ENCODE measurements at regions not wholly inside any gene's neighbourhood (a gene's known extent, or its start where the extent isn't known, plus 50 kb on each side); places are given as distances from the start of the nearest gene placed in this dataset.

DNA sequence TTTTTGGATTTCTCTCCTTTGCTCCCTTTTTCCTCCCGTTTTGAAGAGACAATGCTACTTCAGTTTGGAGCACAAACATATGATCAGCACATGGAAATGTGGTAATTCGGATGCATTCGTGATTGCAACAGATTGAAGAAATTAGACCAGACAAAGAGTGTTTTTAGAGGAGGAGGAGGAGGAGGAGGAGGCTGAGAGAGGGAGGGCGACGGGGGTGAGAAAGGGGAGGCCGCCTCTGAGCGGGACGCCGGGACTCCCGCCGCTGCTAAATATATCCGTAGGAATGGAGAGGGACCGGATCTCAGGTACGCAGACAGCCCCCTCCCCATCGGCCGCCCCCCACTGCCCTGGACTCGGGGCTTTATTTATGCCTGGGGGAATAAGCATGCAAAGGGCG is 179.3 kb downstream of the SEC14L1 start:
- Histone ChIP-seq H3K27me3 (no peaks in the 10 kb centered on the region), H3K9me3 (no peaks in the 10 kb centered on the region), H3K36me3 (no peaks in the 10 kb centered on the region), H3K4me1 (peaks cover 45 to 83% (median 79%) of the 10 kb centered on the region in 4 donors), H3K4me3 (peak overlapping the region; percentile 48 to 59 (median 56)), H3K27ac (replicated peaks in 1 of 4) (peak overlapping the region; percentile 90 to 96 (median 92))
- WGBS = 36% methylated on average over 18 of the region's 18 CpGs
- intact Hi-C loops (cut with DNase I) = no loop called here
- no peak for DNase-seq (ENCODE audit: extremely low spot score)
- TF ChIP-seq POLR2A (IDR thresholded peaks at IDR 0.05; ENCODE audit: low read depth) = peak; percentile 12
- TF ChIP-seq, protein P1, sequence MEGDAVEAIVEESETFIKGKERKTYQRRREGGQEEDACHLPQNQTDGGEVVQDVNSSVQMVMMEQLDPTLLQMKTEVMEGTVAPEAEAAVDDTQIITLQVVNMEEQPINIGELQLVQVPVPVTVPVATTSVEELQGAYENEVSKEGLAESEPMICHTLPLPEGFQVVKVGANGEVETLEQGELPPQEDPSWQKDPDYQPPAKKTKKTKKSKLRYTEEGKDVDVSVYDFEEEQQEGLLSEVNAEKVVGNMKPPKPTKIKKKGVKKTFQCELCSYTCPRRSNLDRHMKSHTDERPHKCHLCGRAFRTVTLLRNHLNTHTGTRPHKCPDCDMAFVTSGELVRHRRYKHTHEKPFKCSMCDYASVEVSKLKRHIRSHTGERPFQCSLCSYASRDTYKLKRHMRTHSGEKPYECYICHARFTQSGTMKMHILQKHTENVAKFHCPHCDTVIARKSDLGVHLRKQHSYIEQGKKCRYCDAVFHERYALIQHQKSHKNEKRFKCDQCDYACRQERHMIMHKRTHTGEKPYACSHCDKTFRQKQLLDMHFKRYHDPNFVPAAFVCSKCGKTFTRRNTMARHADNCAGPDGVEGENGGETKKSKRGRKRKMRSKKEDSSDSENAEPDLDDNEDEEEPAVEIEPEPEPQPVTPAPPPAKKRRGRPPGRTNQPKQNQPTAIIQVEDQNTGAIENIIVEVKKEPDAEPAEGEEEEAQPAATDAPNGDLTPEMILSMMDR (IDR thresholded peaks at IDR 0.05) = no peak
- TF ChIP-seq EP300 (IDR thresholded peaks at IDR 0.05) = no peak
- TF ChIP-seq POLR2AphosphoS5 (IDR thresholded peaks at IDR 0.05) = peak in 1 of 2 donors; percentile 5

DNA sequence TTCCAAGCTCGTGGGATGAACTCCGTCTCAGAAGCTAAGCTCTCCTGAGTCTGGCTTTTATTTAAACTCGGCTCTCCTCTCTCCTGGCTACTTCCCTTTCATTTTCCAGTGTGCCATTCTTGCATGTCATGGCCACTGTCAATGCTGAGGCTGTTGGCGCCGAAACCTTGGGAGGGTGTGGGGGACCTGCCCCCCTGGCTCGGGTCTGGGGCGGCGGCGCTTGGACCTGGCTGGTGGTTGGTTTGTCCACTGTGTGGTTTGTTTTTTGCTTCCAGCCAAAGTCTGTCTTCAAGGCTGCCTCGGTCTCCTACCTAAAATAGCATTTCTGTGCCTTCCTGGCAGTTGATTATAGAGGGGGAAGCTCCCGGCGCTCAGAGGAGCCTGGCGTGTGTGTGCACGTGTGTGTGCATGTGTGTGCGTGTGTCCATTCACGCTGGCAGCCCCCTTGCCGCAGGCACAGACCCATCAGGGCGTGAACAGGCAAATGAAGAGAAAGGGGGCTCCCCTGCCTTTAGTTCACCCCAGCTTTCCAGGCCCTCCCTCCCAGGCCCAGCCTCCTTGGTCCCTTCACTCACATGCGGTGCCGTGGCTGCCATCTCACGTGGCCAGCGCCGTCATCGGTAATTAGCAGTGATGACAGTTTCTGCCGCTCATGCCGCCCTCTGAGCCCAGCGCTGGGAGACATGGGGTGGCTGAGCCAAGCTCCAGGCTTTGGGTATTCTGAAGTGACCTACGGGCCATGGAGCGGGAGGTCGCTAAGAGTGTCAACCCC is 179.9 kb downstream of the SEC14L1 start:
- Histone ChIP-seq H3K27ac (replicated peaks in 1 of 4) (peak overlapping the region; percentile 90 to 96 (median 92)), H3K27me3 (no peaks in the 10 kb centered on the region), H3K4me1 (peaks cover 43 to 83% (median 82%) of the 10 kb centered on the region in 4 donors), H3K36me3 (no peaks in the 10 kb centered on the region), H3K9me3 (no peaks in the 10 kb centered on the region), H3K4me3 (peak overlapping the region; percentile 48 to 59 (median 56))
- DNase-seq (ENCODE audit: extremely low spot score) = no peak
- intact Hi-C loops (cut with DNase I) = no loop called here
- peak in 1 of 2 donors; percentile 40 for TF ChIP-seq POLR2AphosphoS5 (IDR thresholded peaks at IDR 0.05)
- no peak for TF ChIP-seq EP300 (IDR thresholded peaks at IDR 0.05)
- no peak for TF ChIP-seq POLR2A (IDR thresholded peaks at IDR 0.05; ENCODE audit: low read depth)
- TF ChIP-seq, protein P1 (IDR thresholded peaks at IDR 0.05) = no peak
- WGBS = 41% methylated on average over 28 of the region's 30 CpGs

DNA sequence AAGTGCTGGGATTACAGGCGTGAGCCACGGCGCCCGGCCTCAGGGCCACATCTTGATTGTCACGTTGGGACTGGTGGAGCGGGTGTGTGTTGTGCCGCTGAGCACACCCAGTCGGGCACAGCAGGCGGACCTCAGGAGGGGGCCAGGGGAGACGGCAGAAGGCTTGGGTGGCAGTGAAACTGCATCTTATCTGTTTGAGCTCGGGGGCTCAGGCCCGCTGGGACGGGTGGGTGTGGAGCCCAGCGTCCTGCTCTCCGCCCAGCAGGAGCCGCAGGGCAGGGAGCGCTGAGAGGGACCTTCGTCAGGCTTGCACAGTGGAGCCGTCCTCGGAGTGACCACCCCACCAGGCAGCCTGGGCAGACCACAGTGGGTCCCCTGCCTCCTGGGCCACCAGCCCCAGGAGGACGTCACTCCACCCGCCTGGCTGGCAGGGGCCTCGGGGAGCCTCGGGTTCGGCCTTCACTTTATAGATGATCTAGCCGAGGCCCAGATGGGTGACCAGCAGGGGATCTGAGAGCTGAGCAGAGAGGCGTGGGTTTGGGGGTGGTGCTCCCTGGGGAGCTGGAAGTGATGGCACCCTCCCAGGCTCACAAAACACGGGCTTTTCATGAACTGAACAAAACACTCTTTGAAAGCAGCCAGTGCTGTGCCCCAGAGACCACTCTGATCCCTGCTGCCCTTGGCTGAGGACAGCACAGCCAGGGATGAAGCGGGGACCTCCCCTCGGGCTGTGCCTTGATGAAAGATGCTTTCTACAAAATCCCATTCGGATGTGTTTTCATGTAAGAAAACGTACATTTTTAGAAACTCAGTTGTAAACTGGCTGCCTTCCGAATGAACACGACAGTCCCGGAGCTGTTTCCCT is 181.1 kb downstream of the SEC14L1 start:
- no peak for DNase-seq (ENCODE audit: extremely low spot score)
- TF ChIP-seq POLR2A (IDR thresholded peaks at IDR 0.05; ENCODE audit: low read depth) (no peak), EP300 (IDR thresholded peaks at IDR 0.05) (no peak), POLR2AphosphoS5 (IDR thresholded peaks at IDR 0.05) (no peak)
- TF ChIP-seq, protein P1 (IDR thresholded peaks at IDR 0.05) = no peak
- WGBS = 78% methylated on average over 11 of the region's 35 CpGs

DNA sequence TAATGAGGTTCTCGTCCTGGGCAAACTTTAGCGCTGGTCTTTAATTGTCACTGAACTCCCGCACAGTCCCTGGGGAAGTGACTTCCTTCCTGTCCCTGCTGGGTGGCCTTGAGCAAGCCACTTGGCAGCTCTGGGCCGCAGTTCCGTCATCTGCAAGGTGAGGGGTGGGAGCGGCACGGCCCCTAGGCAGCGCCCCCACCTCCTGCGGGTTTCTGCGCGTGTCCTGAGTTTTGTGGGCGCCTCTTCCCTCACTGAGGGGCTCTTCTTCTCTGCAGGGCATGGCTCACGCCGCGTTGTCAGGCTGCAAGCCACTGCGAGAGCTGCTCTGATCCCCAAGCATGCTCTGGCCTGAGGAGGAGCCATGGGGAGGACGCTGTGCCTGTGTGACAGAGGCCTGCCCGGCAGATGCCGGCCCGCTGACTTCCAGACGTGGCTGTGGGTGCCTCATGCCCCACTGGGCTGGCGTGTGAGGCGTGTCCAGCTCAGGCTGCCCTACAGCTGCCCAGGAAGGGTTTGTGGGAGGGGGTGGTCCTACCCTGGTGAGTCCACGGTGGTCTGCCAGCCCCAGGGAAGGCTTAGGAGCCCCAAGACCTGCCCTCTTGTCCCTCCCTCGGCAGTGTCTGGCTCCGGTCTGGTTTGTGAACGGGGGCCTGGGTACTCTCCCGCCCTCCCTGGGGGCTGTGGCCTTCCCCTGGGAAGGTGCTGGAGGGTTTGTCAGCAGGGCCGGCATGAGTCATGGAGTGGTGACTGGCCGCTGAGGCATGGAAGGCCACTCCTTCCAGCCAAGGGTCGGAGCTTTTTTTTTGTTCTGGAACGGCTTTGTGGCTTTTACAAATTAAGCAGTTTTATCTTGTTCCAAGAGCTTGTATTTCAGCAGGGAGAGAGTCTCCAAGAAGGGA is 182.0 kb downstream of the SEC14L1 start:
- 57% methylated on average over 15 of the region's 32 CpGs for WGBS
- peak overlapping the region; percentile 34 to 58 (median 48) for H3K4me3 ChIP-seq
- no peak for DNase-seq (ENCODE audit: extremely low spot score)
- H3K27me3 ChIP-seq = no peaks in the 10 kb centered on the region
- no peaks in the 10 kb centered on the region for H3K9me3 ChIP-seq
- H3K4me1 ChIP-seq = peaks cover 50 to 90% (median 88%) of the 10 kb centered on the region in 4 donors
- intact Hi-C loops (cut with DNase I) = no loop called here
- no peaks in the 10 kb centered on the region for H3K36me3 ChIP-seq
- TF ChIP-seq POLR2AphosphoS5 (IDR thresholded peaks at IDR 0.05) (peak; percentile 86), POLR2A (IDR thresholded peaks at IDR 0.05; ENCODE audit: low read depth) (no peak)
- H3K27ac ChIP-seq (replicated peaks in 1 of 4) = peak overlapping the region; percentile 90 to 96 (median 92)

More for the DNA sequence above, 181.1 kb downstream of the SEC14L1 start:
- no peaks in the 10 kb centered on the region for H3K27me3 ChIP-seq
- peak overlapping the region; percentile 90 to 96 (median 92) for H3K27ac ChIP-seq (replicated peaks in 1 of 4)
- peak overlapping the region; percentile 34 to 58 (median 48) for H3K4me3 ChIP-seq
- no peaks in the 10 kb centered on the region for H3K36me3 ChIP-seq
- H3K4me1 ChIP-seq = peaks cover 47 to 85% (median 81%) of the 10 kb centered on the region in 4 donors
- H3K9me3 ChIP-seq = no peaks in the 10 kb centered on the region
- intact Hi-C loops (cut with DNase I) = no loop called here
